ENCODE measurements at regions not wholly inside any gene's neighbourhood (a gene's known extent, or its start where the extent isn't known, plus 50 kb on each side); places are given as distances from the start of the nearest gene placed in this dataset.

- Mint-ChIP-seq H3K27me3 (peaks cover 9% of the 10 kb centered on the region), H3K9me3 (no peaks in the 10 kb centered on the region), H3K27ac (no peak overlapping the region), H3K4me3 (no peak overlapping the region), H3K36me3 (ENCODE audit: low read depth) (no peaks in the 10 kb centered on the region), H3K4me1 (ENCODE audit: low read depth) (no peaks in the 10 kb centered on the region)
- DNase-seq: no peak
Measured at GRCh38 chr11:116134450-116134849, 630.2 kb upstream of the CADM1 start.

- Mint-ChIP-seq H3K27me3 (peaks cover 3% of the 10 kb centered on the region), H3K27ac (no peak overlapping the region), H3K4me1 (ENCODE audit: low read depth) (no peaks in the 10 kb centered on the region), H3K4me3 (no peak overlapping the region), H3K36me3 (ENCODE audit: low read depth) (no peaks in the 10 kb centered on the region), H3K9me3 (no peaks in the 10 kb centered on the region)
- DNase-seq: no peak
Measured at GRCh38 chr11:116132273-116132978, 628.2 kb upstream of the CADM1 start.

DNA sequence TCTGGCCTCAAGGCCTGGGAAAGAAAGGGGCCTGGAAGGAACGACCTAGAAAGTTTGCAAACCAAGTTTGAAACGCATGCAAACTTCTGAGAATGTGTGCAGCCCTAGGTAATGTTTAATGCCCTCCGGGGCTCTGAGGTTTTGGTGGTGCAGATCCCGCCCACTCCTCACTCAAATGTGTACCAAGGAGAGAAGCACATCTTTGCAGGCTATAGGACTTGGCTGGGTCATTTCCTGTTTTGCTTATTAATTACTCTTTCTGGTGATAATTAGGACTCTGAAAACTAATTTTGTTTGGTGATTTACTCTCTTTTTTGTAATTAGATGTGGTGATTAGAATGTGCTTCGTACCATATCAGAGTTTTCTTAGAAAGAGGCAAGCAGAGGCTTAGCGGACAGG is 625.9 kb upstream of the CADM1 start:
- DNase-seq: no peak
- H3K27me3 Mint-ChIP-seq: no peaks in the 10 kb centered on the region
- H3K27ac Mint-ChIP-seq: no peak overlapping the region
- no peaks in the 10 kb centered on the region for H3K36me3 Mint-ChIP-seq (ENCODE audit: low read depth)
- H3K4me3 Mint-ChIP-seq: no peak overlapping the region
- H3K9me3 Mint-ChIP-seq: no peaks in the 10 kb centered on the region
- no peaks in the 10 kb centered on the region for H3K4me1 Mint-ChIP-seq (ENCODE audit: low read depth)

DNA sequence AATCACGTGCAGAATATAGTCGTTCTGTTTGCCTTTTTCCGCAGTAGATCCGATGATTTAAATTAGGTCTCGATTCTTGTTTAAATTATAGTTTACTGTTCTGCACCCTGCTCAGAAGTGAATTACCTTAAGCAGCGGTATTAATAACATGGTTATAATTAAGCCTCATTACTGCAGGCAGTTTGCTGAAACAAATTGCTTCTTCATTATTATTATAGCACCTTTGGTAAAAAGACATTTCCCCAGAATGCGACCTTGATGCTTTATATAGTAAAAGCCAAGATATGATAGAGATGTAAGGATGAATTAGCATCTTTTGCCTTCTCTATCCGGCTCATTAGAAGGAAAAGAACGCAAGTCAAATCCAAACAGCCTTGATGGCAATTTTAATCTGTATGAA is 625.2 kb upstream of the CADM1 start:
- Mint-ChIP-seq H3K4me1 (ENCODE audit: low read depth) (no peaks in the 10 kb centered on the region), H3K9me3 (no peaks in the 10 kb centered on the region), H3K4me3 (no peak overlapping the region), H3K36me3 (ENCODE audit: low read depth) (no peaks in the 10 kb centered on the region), H3K27ac (no peak overlapping the region), H3K27me3 (no peaks in the 10 kb centered on the region)
- no peak for DNase-seq

GRCh38 chr11:116126562-116126961 is 622.3 kb upstream of the CADM1 start:
- Mint-ChIP-seq H3K27ac (no peak overlapping the region), H3K36me3 (ENCODE audit: low read depth) (no peaks in the 10 kb centered on the region), H3K4me1 (ENCODE audit: low read depth) (no peaks in the 10 kb centered on the region), H3K4me3 (no peak overlapping the region), H3K9me3 (no peaks in the 10 kb centered on the region), H3K27me3 (no peaks in the 10 kb centered on the region)
- DNase-seq: no peak

DNA sequence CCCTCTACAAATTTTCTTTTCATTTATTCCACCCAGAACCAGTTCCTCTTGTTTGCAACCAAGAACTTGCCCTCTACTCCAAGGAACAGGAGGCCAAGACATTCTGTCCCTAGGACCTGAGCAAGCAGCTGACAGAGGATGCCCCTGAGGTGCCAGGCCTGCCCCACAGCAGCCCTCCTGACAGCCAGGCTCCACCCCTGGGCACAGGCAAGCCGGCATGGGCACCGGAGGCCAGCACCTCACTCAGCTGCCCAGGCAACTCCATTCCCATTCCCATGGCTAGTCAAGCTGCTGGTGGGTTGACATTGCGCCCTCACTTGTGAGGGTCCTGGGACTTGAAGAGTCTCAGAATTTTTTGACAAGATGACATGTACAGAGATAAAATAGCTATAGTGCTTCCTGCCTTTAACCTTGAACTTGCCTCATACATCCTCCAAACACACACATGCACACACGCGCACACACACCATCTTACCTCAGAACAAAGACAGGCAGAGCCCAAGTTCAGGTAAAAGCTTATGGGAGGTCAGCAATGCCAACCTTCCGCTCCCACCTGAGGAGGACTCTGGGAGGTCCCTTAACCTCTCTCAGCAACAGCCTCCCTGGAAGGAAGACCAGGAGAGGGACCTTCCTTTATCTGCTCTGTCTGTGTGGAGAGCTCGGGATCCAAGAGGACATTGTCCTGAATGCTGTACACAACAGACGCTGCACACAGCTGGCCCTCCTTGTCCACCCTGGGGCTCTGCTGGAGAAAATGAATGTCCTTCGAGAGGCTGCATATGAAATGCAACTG is 620.9 kb upstream of the CADM1 start:
- Mint-ChIP-seq H3K36me3 (ENCODE audit: low read depth) (no peaks in the 10 kb centered on the region), H3K4me1 (ENCODE audit: low read depth) (no peaks in the 10 kb centered on the region), H3K27me3 (no peaks in the 10 kb centered on the region), H3K9me3 (no peaks in the 10 kb centered on the region), H3K4me3 (no peak overlapping the region), H3K27ac (no peak overlapping the region)
- no peak for DNase-seq

DNA sequence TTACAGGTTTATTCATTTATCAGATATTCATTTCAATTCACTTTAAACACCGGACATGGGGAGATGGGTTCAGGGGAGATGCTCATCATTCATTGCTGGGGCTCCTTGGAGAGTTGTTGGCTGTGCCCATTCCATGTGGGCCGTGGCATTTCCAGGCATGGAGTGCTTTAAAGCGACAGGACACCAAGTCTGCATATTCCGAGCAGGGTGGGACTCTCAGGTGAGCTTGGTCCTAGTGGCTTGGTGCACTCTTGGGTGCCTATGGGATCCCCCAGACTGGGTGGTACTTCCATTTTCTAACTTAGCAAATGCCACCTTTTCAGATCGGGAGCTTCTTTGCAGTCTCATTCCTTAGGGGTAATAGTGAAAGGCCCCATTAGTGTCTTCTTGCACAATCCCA is 619.5 kb upstream of the CADM1 start:
- H3K27ac Mint-ChIP-seq: no peak overlapping the region

GRCh38 chr11:116122697-116123472 is 618.7 kb upstream of the CADM1 start:
- Mint-ChIP-seq H3K27me3 (no peaks in the 10 kb centered on the region), H3K4me1 (ENCODE audit: low read depth) (no peaks in the 10 kb centered on the region), H3K9me3 (no peaks in the 10 kb centered on the region), H3K27ac (no peak overlapping the region), H3K36me3 (ENCODE audit: low read depth) (no peaks in the 10 kb centered on the region), H3K4me3 (no peak overlapping the region)
- DNase-seq: no peak

More for the DNA sequence above, 619.5 kb upstream of the CADM1 start:
- no peaks in the 10 kb centered on the region for H3K27me3 Mint-ChIP-seq
- H3K4me1 Mint-ChIP-seq (ENCODE audit: low read depth): no peaks in the 10 kb centered on the region
- H3K4me3 Mint-ChIP-seq: no peak overlapping the region
- DNase-seq: no peak
- H3K36me3 Mint-ChIP-seq (ENCODE audit: low read depth): no peaks in the 10 kb centered on the region
- H3K9me3 Mint-ChIP-seq: no peaks in the 10 kb centered on the region

DNA sequence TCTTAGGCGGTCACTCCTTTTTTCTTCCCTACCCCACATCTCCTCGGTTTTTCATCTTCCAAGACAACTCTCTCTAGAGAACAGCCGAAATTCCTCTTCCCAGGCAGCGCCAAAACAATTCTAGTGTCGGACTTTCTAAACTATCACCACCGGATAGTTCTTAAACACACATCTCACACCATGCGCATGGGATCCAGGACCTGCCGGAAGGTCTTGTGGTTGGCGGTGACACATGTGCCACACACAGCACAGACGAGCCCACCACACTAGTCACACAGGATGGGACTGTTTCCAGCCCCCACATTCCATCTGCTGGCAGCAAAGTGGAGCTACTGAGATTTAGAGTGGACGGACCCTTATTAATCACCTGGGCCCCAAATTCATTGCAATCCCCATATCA is 614.9 kb upstream of the CADM1 start:
- H3K27ac Mint-ChIP-seq: no peak overlapping the region
- DNase-seq: no peak

DNA sequence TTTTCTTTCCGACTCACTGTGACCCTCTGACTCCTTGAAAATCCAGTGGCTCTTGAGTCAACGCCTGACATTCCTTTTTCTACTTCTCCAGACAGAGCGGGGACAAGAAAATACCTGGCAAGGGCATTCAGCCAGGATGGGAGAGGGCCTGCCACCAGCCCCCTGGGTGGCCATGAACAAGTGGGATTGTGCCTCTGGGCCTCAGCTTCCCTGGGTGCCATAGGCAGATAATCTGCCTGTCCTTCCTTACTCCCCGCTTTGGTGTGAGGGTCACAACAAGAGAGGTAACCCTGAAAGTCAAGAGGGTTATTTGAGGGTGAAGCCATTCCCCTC is 613.9 kb upstream of the CADM1 start:
- Mint-ChIP-seq H3K27me3 (no peaks in the 10 kb centered on the region), H3K4me1 (ENCODE audit: low read depth) (no peaks in the 10 kb centered on the region), H3K36me3 (ENCODE audit: low read depth) (no peaks in the 10 kb centered on the region), H3K9me3 (peaks cover 7% of the 10 kb centered on the region), H3K27ac (no peak overlapping the region), H3K4me3 (no peak overlapping the region)
- DNase-seq: no peak

More for the DNA sequence above, 614.9 kb upstream of the CADM1 start:
- Mint-ChIP-seq H3K4me3 (no peak overlapping the region), H3K4me1 (ENCODE audit: low read depth) (no peaks in the 10 kb centered on the region), H3K27me3 (no peaks in the 10 kb centered on the region), H3K36me3 (ENCODE audit: low read depth) (no peaks in the 10 kb centered on the region), H3K9me3 (peaks cover 7% of the 10 kb centered on the region)

DNA sequence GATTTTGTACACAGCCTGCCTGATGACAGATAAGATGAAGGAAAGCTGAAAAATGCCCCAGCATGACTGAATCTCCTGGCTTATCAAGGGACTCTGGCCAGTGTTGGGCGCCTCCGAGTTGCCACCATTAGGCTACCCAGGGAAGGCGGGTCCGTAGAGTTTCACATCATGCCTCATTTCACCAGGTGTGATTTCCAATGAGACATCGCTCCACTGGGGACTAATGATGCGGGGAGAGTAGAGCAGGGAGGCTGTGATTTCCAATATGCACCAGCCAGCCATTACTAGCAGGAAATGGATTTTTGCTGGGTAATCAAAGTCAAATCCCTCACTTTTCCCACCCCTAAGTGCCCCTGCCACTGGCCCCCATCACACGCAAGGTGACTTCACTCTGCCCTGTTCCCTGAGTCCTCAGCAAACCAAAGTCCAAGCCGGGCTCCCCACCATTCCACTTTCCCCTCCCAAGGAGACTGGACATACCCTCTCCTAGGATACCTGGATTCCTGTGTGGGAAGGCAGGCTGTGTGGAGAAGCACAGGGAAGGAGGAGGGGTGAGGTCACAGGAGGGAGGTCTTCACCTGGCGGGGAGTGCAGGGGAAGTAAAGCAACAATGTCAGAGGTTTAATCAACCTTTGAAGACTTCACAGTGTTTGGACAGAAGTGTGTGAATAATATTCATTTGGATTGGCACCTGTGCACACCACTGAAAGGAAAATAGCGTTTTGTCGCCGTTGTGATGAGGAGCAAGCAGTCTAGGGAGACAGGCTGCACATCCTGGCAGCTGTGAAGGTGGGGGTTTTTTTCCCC is 613.3 kb upstream of the CADM1 start:
- no peak for DNase-seq
- Mint-ChIP-seq H3K27me3 (no peaks in the 10 kb centered on the region), H3K4me1 (ENCODE audit: low read depth) (no peaks in the 10 kb centered on the region), H3K9me3 (peaks cover 7% of the 10 kb centered on the region), H3K4me3 (no peak overlapping the region), H3K27ac (no peak overlapping the region), H3K36me3 (ENCODE audit: low read depth) (no peaks in the 10 kb centered on the region)

DNA sequence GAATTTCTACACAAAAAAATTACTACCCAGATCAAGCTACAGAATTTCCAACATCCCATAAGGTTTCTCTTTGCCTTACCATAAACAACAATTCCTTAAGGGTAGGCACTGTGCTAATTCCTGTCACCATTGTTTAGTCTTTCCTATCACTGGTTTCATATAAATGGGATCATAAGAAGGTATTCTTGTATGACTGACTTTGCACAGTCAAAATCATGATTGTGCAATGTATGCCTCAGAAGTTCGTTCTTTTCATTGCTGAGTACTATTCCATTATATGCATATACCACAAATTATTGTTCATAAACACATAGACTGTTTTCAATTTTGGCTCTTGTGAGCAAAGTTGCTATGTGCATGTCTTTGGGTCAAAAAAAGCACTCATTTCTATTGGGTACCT is 611.6 kb upstream of the CADM1 start:
- peaks cover 7% of the 10 kb centered on the region for H3K9me3 Mint-ChIP-seq
- H3K27ac Mint-ChIP-seq: no peak overlapping the region
- no peak overlapping the region for H3K4me3 Mint-ChIP-seq
- DNase-seq: no peak
- H3K36me3 Mint-ChIP-seq (ENCODE audit: low read depth): no peaks in the 10 kb centered on the region
- H3K27me3 Mint-ChIP-seq: no peaks in the 10 kb centered on the region
- H3K4me1 Mint-ChIP-seq (ENCODE audit: low read depth): no peaks in the 10 kb centered on the region

GRCh38 chr11:116114198-116114651 is 610.0 kb upstream of the CADM1 start:
- H3K27ac Mint-ChIP-seq: no peak overlapping the region

More at GRCh38 chr11:116114198-116114651, 610.0 kb upstream of the CADM1 start:
- no peak for DNase-seq
- Mint-ChIP-seq H3K36me3 (ENCODE audit: low read depth) (no peaks in the 10 kb centered on the region), H3K27me3 (no peaks in the 10 kb centered on the region), H3K4me1 (ENCODE audit: low read depth) (no peaks in the 10 kb centered on the region), H3K4me3 (no peak overlapping the region), H3K9me3 (peaks cover 7% of the 10 kb centered on the region)

Measured in activated T-cell treated with anti-CD3 and anti-CD28 coated beads, Interleukin-2, amount 50 U/mL, for 24 hours (primary cell).